22Rv1 (cell line): ENCODE measurements at regions not wholly inside any gene's neighbourhood (a gene's known extent, or its start where the extent isn't known, plus 50 kb on each side); places are given as distances from the start of the nearest gene placed in this dataset.

Experiments used
- ZFX ChIP-seq: fragments of 450-650 bp; IDR thresholded peaks from 2 replicates; pipeline ENCODE4 v1.6.1; 2017; ENCODE audit warnings: antibody characterized with exemption, borderline replicate concordance
- TF ChIP-seq, protein P1 (sequence below): fragments of 450-650 bp; IDR thresholded peaks from 2 replicates; pipeline ENCODE4 v1.5.1; 2017; ENCODE audit warnings: mild to moderate bottlenecking

DNA sequence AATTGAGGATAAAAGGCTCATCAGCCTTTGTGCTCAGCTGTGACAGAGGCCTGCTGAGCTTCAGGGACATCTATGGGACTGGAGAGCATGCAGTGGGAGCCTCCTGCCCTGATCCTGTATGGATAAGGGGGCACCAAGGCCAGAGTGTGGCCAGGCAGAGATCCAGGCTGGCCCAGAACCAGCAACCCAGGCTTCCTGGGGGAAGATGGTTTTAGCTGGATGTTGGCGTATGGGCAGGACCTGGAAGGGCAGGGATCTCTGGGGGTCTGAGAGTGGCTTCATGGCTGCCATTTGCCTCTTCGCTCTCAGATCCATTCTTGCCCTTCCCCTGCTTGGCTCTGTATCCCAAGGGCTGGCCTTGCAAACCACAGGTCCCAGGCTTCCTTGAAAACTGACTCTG, 169.9 kb downstream of the MACROH2A1 start:
- TF ChIP-seq, protein P1, sequence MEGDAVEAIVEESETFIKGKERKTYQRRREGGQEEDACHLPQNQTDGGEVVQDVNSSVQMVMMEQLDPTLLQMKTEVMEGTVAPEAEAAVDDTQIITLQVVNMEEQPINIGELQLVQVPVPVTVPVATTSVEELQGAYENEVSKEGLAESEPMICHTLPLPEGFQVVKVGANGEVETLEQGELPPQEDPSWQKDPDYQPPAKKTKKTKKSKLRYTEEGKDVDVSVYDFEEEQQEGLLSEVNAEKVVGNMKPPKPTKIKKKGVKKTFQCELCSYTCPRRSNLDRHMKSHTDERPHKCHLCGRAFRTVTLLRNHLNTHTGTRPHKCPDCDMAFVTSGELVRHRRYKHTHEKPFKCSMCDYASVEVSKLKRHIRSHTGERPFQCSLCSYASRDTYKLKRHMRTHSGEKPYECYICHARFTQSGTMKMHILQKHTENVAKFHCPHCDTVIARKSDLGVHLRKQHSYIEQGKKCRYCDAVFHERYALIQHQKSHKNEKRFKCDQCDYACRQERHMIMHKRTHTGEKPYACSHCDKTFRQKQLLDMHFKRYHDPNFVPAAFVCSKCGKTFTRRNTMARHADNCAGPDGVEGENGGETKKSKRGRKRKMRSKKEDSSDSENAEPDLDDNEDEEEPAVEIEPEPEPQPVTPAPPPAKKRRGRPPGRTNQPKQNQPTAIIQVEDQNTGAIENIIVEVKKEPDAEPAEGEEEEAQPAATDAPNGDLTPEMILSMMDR = no peak
- TF ChIP-seq ZFX = no peak
